Astrocyte (in vitro differentiated cells and primary cell): ENCODE measurements at regions not wholly inside any gene's neighbourhood (a gene's known extent, or its start where the extent isn't known, plus 50 kb on each side); places are given as distances from the start of the nearest gene placed in this dataset.

Experiments
- CTCF ChIP-seq: IDR thresholded peaks from 2 replicates; pipeline ENCODE4 v1.5.1; 2011; ENCODE audit warnings: low read depth, mild to moderate bottlenecking, inconsistent platforms, low read length, moderate library complexity; ENCODE audit not compliant: insufficient read depth
- EZH2 ChIP-seq: IDR thresholded peaks from 2 replicates; pipeline ENCODE4 v1.6.1; 2012; ENCODE audit warnings: mild to moderate bottlenecking, low read length, inconsistent platforms; ENCODE audit not compliant: insufficient read depth

DNA sequence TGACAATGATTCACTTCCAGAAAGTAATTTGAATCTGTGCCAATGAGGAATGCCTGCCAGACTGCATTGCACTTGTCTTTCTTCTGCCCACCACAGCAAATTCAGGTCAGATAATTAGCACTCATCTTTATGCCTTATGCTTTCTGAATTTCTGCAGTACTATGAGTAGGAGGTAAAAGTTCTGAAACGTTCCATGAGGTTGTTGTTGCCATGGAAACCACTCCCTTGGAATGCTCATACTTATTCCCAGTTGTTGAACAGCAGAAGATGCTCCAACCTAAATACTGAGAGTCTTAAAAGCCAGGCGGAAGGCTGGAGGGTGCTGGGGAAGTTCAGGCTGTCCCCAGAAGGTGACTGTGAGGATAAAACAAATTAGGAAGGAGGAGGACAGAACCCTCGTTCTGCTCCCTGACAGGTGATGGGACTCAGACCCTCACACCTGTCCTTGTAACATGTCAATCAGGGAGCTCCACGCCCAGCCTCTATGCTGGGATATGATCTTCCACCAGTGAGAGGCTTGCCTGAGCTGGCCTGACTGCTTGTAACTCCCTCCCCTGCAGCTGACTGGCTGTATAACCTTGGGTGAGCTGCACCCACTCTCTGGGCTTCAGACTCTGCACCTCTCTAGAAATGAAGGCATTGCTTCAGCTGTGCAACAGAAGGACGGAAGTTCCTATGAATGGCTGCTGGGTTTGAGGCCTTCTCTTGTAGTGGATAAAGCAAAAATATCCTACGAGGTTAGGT is 554.3 kb upstream of the MGMT start:
- TF ChIP-seq CTCF (no peak), EZH2 (no peak)
